Fibroblast of lung (primary cell): ENCODE measurements at regions not wholly inside any gene's neighbourhood (a gene's known extent, or its start where the extent isn't known, plus 50 kb on each side); places are given as distances from the start of the nearest gene placed in this dataset.

Experiments
- EZH2 ChIP-seq: IDR thresholded peaks from 2 replicates; pipeline ENCODE4 v1.5.1; 2012; ENCODE audit warnings: low read length, control low read depth, mild to moderate bottlenecking; ENCODE audit errors: missing control alignments
- TF ChIP-seq, protein P1 (sequence below), 2 donors: IDR thresholded peaks in 1 of 2; conservative IDR thresholded peaks in 1 of 2; 1 replicate in 1 of 2; 2 replicates in 1 of 2; pipeline ENCODE4 v1.5.1; 2011 to 2012; ENCODE audit warnings: low read length in 2 of 2, control low read depth in 1 of 2, inconsistent platforms in 1 of 2, low read depth in 1 of 2, mild to moderate bottlenecking in 1 of 2

DNA sequence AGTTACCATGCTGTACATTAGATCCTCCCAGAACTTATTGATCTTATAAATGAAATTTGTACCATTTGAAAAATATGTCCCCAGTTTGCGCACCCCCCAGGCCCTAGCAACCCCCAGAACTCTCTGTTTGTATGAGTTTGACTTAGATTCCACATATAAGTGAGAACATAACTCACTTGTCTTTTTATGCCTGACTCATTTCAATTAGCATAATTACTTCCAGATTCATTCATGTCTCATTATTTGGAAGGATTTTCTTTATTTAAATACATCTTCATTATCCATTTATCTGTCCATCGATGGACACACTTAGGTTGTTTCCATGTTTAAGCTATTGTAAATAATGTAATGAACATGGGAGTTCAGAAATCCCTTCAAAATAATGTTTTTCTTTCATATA, 705.9 kb downstream of the CCDC85A start:
- TF ChIP-seq, protein P1, sequence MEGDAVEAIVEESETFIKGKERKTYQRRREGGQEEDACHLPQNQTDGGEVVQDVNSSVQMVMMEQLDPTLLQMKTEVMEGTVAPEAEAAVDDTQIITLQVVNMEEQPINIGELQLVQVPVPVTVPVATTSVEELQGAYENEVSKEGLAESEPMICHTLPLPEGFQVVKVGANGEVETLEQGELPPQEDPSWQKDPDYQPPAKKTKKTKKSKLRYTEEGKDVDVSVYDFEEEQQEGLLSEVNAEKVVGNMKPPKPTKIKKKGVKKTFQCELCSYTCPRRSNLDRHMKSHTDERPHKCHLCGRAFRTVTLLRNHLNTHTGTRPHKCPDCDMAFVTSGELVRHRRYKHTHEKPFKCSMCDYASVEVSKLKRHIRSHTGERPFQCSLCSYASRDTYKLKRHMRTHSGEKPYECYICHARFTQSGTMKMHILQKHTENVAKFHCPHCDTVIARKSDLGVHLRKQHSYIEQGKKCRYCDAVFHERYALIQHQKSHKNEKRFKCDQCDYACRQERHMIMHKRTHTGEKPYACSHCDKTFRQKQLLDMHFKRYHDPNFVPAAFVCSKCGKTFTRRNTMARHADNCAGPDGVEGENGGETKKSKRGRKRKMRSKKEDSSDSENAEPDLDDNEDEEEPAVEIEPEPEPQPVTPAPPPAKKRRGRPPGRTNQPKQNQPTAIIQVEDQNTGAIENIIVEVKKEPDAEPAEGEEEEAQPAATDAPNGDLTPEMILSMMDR (conservative IDR thresholded peaks at IDR 0.05 in 1 of 2, IDR thresholded peaks at IDR 0.05 in 1 of 2; ENCODE audit: low read depth in 1 of 2, low read length in 2 of 2), result no peak
- TF ChIP-seq EZH2, result no peak
